Liver (tissue), 8 donors: ENCODE measurements at regions not wholly inside any gene's neighbourhood (a gene's known extent, or its start where the extent isn't known, plus 50 kb on each side); places are given as distances from the start of the nearest gene placed in this dataset.

ENCODE experiments used
- DNase-seq: peaks from one replicate; pipeline ENCODE4 v3.0.0-alpha.2; 2017; ENCODE audit warnings: low spot score
- H3K27ac ChIP-seq, 2 donors: one replicate each; pipeline ENCODE4 v1.7.0; 2013; ENCODE audit warnings: inconsistent platforms in 2 of 2, low read length in 2 of 2, control low read depth in 1 of 2, low read depth in 1 of 2, mild to moderate bottlenecking in 1 of 2
- H3K27me3 ChIP-seq, 4 donors: one replicate each; pipeline versions ENCODE4 v1.6.1 to v1.7.0; 2013; ENCODE audit warnings: low read length in 3 of 4, inconsistent platforms in 1 of 4, mild to moderate bottlenecking in 1 of 4, moderate library complexity in 1 of 4; ENCODE audit not compliant: control insufficient read depth in 4 of 4, insufficient read depth in 4 of 4
- H3K36me3 ChIP-seq, 4 donors: one replicate each; pipeline versions ENCODE4 v1.6.1 to v1.7.0; 2013; ENCODE audit warnings: low read length in 3 of 4, mild to moderate bottlenecking in 3 of 4, low read depth in 1 of 4, moderate library complexity in 1 of 4; ENCODE audit not compliant: control insufficient read depth in 4 of 4, insufficient read depth in 3 of 4
- H3K4me1 ChIP-seq, 4 donors: one replicate each; pipeline versions ENCODE4 v1.6.1 to v1.7.0; 2013; ENCODE audit warnings: low read length in 3 of 4, mild to moderate bottlenecking in 3 of 4, moderate library complexity in 1 of 4; ENCODE audit not compliant: control insufficient read depth in 4 of 4, insufficient read depth in 4 of 4
- H3K4me3 ChIP-seq, 3 donors: one replicate each; pipeline versions ENCODE4 v1.6.1 to v1.7.0; 2013; ENCODE audit warnings: low read length in 3 of 3, control low read depth in 1 of 3, low read depth in 1 of 3, mild to moderate bottlenecking in 1 of 3
- H3K9ac ChIP-seq, 2 donors: one replicate each; pipeline ENCODE4 v1.7.0; 2013; ENCODE audit warnings: low read length in 2 of 2, mild to moderate bottlenecking in 2 of 2, moderate library complexity in 2 of 2, control low read depth in 1 of 2, low read depth in 1 of 2
- H3K9me3 ChIP-seq, 4 donors: one replicate each; pipeline versions ENCODE4 v1.6.1 to v1.7.0; 2013; ENCODE audit warnings: low read length in 3 of 4; ENCODE audit not compliant: control insufficient read depth in 4 of 4
- CTCF ChIP-seq: fragments of 150-350 bp; IDR thresholded peaks from 2 replicates; pipeline ENCODE4 v1.5.1; 2017; ENCODE audit warnings: improper control_type of control experiment, low read depth, low read length; ENCODE audit not compliant: missing input control
- EGR1 ChIP-seq, 2 donors: IDR thresholded peaks; 2 replicates each; pipeline ENCODE4 v1.6.1; 2016 to 2018; ENCODE audit warnings: antibody characterized with exemption in 2 of 2, low read depth in 2 of 2
- FOXA1 ChIP-seq: IDR thresholded peaks from 2 replicates; pipeline ENCODE4 v1.6.1; 2016; ENCODE audit warnings: antibody characterized with exemption
- FOXA2 ChIP-seq: IDR thresholded peaks from 2 replicates; pipeline ENCODE4 v1.6.1; 2016; ENCODE audit warnings: antibody characterized with exemption
- GABPA ChIP-seq, 2 donors: IDR thresholded peaks in 1 of 2; conservative IDR thresholded peaks in 1 of 2; 2 replicates each; pipeline ENCODE4 v1.6.1; 2016; ENCODE audit warnings: antibody characterized with exemption in 2 of 2, mild to moderate bottlenecking in 1 of 2, moderate library complexity in 1 of 2
- HNF4A ChIP-seq, 2 donors: conservative IDR thresholded peaks; 2 replicates each; pipeline ENCODE4 v1.6.1; 2016; ENCODE audit warnings: antibody characterized with exemption in 2 of 2, mild to moderate bottlenecking in 2 of 2
- HNF4G ChIP-seq: IDR thresholded peaks from 2 replicates; pipeline ENCODE4 v1.6.1; 2016; ENCODE audit warnings: antibody characterized with exemption
- NR2F2 ChIP-seq: IDR thresholded peaks from 2 replicates; pipeline ENCODE4 v1.6.1; 2016; ENCODE audit warnings: antibody characterized with exemption
- RAD21 ChIP-seq, 2 donors: IDR thresholded peaks; 2 replicates each; pipeline ENCODE4 v1.6.1; 2016; ENCODE audit warnings: antibody characterized with exemption in 2 of 2, mild to moderate bottlenecking in 2 of 2
- REST ChIP-seq: IDR thresholded peaks from 2 replicates; pipeline ENCODE4 v1.6.1; 2016; ENCODE audit warnings: antibody characterized with exemption, mild to moderate bottlenecking
- RXRA ChIP-seq, 2 donors: IDR thresholded peaks; 2 replicates each; pipeline ENCODE4 v1.6.1; 2017 to 2018; ENCODE audit warnings: antibody characterized with exemption in 2 of 2, mild to moderate bottlenecking in 1 of 2
- SP1 ChIP-seq: IDR thresholded peaks from 2 replicates; pipeline ENCODE4 v1.6.1; 2018; ENCODE audit warnings: antibody characterized with exemption, mild to moderate bottlenecking
- TAF1 ChIP-seq: conservative IDR thresholded peaks from 2 replicates; pipeline ENCODE4 v1.6.1; 2016; ENCODE audit warnings: antibody characterized with exemption, mild to moderate bottlenecking
- YY1 ChIP-seq: IDR thresholded peaks from 2 replicates; pipeline ENCODE4 v1.6.1; 2016; ENCODE audit warnings: antibody characterized with exemption, mild to moderate bottlenecking
- WGBS: extraction: QIAGEN DNeasy Blood & Tissue Kit; methylation state at CpG from one replicate; pipeline ENCODE4 v1.1.7; 2013; 5-methylcytosine and 5-hydroxymethylcytosine counted together
- TF ChIP-seq, protein P1 (sequence below): IDR thresholded peaks from 2 replicates; pipeline ENCODE4 v1.6.1; 2016; ENCODE audit warnings: antibody characterized with exemption
- donor health status: healthy.
- donor health status: healthy.
- donor health status: healthy.
- donor health status: healthy.
- donor health status: healthy.

- no peak overlapping the region for H3K9ac ChIP-seq
- no peaks in the 10 kb centered on the region for H3K36me3 ChIP-seq
- H3K4me1 ChIP-seq = no peaks in the 10 kb centered on the region
- DNase-seq = no peak
- H3K27ac ChIP-seq = no peak overlapping the region
- 93% methylated on average over 8 of the region's 8 CpGs for WGBS
- H3K4me3 ChIP-seq = no peak overlapping the region
- no peaks in the 10 kb centered on the region for H3K9me3 ChIP-seq
- TF ChIP-seq RXRA (IDR thresholded peaks at IDR 0.05) = no peak
- TF ChIP-seq FOXA1 = no peak
- no peak for TF ChIP-seq EGR1 (IDR thresholded peaks at IDR 0.05; ENCODE audit: low read depth in 2 of 2)
- TF ChIP-seq FOXA2 = no peak
- TF ChIP-seq SP1 = no peak
- TF ChIP-seq CTCF = no peak
- TF ChIP-seq HNF4G = no peak
- no peak for TF ChIP-seq GABPA (IDR thresholded peaks at IDR 0.05 in 1 of 2, conservative IDR thresholded peaks at IDR 0.05 in 1 of 2)
- TF ChIP-seq RAD21 (IDR thresholded peaks at IDR 0.05) = no peak
- no peak for TF ChIP-seq HNF4A (conservative IDR thresholded peaks at IDR 0.05)
- TF ChIP-seq REST = no peak
- TF ChIP-seq YY1 = no peak
- no peak for TF ChIP-seq TAF1
- TF ChIP-seq, protein P1, sequence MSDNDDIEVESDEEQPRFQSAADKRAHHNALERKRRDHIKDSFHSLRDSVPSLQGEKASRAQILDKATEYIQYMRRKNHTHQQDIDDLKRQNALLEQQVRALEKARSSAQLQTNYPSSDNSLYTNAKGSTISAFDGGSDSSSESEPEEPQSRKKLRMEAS = no peak
- no peak for TF ChIP-seq NR2F2
- H3K27me3 ChIP-seq = no peaks in the 10 kb centered on the region
These were observed 89.1 kb downstream of the HS1BP3 start for GRCh38 chr2:20561637-20562454.

GRCh38 chr2:20562540-20563225, 88.2 kb downstream of the HS1BP3 start:
- no peak overlapping the region for H3K9ac ChIP-seq
- peaks cover 0 to 5% (median under 1%) of the 10 kb centered on the region in 4 donors for H3K4me1 ChIP-seq
- 94% methylated on average over 14 of the region's 14 CpGs for WGBS
- H3K4me3 ChIP-seq = no peak overlapping the region
- H3K9me3 ChIP-seq = no peaks in the 10 kb centered on the region
- no peak for TF ChIP-seq NR2F2
- no peak for TF ChIP-seq GABPA (IDR thresholded peaks at IDR 0.05 in 1 of 2, conservative IDR thresholded peaks at IDR 0.05 in 1 of 2)
- no peak for TF ChIP-seq YY1
- H3K27me3 ChIP-seq = no peaks in the 10 kb centered on the region
- no peak overlapping the region for H3K27ac ChIP-seq
- no peak for DNase-seq
- H3K36me3 ChIP-seq = no peaks in the 10 kb centered on the region
